ENCODE measurements at regions not wholly inside any gene's neighbourhood (a gene's known extent, or its start where the extent isn't known, plus 50 kb on each side); places are given as distances from the start of the nearest gene placed in this dataset.

- TF ChIP-seq TAF1 (IDR thresholded peaks at IDR 0.05; ENCODE audit: control insufficient read depth, extremely low read depth, insufficient read depth, low read length, severe bottlenecking) (no peak), POLR2A (conservative IDR thresholded peaks at IDR 0.05) (no peak)
Observed at GRCh38 chr18:47552783-47553182, 301.3 kb upstream of the SKOR2 start.

Measured in K562 (cell line).